22Rv1 (cell line): ENCODE measurements at regions not wholly inside any gene's neighbourhood (a gene's known extent, or its start where the extent isn't known, plus 50 kb on each side); places are given as distances from the start of the nearest gene placed in this dataset.

Source experiments
- ZFX ChIP-seq: fragments of 450-650 bp; IDR thresholded peaks from 2 replicates; pipeline ENCODE4 v1.6.1; 2017; ENCODE audit warnings: antibody characterized with exemption, borderline replicate concordance
- TF ChIP-seq, protein P1 (sequence below): fragments of 450-650 bp; IDR thresholded peaks from 2 replicates; pipeline ENCODE4 v1.5.1; 2017; ENCODE audit warnings: mild to moderate bottlenecking

DNA sequence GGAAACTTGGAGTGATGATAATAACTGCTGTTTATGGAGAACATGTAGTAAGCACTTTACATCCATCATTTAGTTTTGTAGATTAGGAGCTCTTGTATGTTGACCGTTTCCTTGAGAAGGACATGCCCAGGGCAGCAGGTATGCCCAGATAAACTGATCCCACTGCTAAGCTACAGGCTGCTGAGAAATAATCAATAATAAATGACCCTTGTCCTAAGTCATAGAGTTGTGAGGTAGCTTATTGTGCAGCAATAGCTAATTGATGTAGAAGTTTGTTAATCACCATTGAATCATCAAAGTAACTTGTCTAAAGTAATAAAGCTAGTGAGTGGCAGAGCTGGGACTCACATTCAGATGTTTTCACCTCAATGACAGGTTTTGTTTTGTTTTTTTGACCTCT lies 287.2 kb upstream of the CYRIA start:
- TF ChIP-seq, protein P1, sequence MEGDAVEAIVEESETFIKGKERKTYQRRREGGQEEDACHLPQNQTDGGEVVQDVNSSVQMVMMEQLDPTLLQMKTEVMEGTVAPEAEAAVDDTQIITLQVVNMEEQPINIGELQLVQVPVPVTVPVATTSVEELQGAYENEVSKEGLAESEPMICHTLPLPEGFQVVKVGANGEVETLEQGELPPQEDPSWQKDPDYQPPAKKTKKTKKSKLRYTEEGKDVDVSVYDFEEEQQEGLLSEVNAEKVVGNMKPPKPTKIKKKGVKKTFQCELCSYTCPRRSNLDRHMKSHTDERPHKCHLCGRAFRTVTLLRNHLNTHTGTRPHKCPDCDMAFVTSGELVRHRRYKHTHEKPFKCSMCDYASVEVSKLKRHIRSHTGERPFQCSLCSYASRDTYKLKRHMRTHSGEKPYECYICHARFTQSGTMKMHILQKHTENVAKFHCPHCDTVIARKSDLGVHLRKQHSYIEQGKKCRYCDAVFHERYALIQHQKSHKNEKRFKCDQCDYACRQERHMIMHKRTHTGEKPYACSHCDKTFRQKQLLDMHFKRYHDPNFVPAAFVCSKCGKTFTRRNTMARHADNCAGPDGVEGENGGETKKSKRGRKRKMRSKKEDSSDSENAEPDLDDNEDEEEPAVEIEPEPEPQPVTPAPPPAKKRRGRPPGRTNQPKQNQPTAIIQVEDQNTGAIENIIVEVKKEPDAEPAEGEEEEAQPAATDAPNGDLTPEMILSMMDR = no peak
- no peak for TF ChIP-seq ZFX
